Loucy (cell line): ENCODE measurements at regions not wholly inside any gene's neighbourhood (a gene's known extent, or its start where the extent isn't known, plus 50 kb on each side); places are given as distances from the start of the nearest gene placed in this dataset.
A peak's percentile ranks its signal among the peaks of the same experiment; 100 is the strongest.

Experiments used
- H2AFZ ChIP-seq: fragments of 200-600 bp; sonication (generic); 2 replicates; pipeline ENCODE4 v1.6.0; 2016; ENCODE audit warnings: antibody characterized with exemption, mild to moderate bottlenecking, low read length, moderate library complexity
- H3F3A ChIP-seq: fragments of 200-600 bp; 2 replicates; pipeline ENCODE4 v1.6.0; 2016; ENCODE audit warnings: antibody characterized with exemption, low read depth, mild to moderate bottlenecking
- H3K27me3 ChIP-seq: fragments of 200-600 bp; sonication (generic); 2 replicates; pipeline ENCODE4 v1.6.1; 2014; ENCODE audit warnings: low read length, mild to moderate bottlenecking; ENCODE audit not compliant: insufficient read depth, poor library complexity, severe bottlenecking
- H3K36me3 ChIP-seq: fragments of 200-600 bp; sonication (generic); 2 replicates; pipeline ENCODE4 v1.6.1; 2016; ENCODE audit warnings: low read length; ENCODE audit not compliant: insufficient read depth
- H3K4me1 ChIP-seq: fragments of 200-600 bp; sonication (generic); 2 replicates; pipeline ENCODE4 v1.5.1; 2014; ENCODE audit warnings: low read length, mild to moderate bottlenecking; ENCODE audit not compliant: insufficient read depth, poor library complexity, severe bottlenecking
- H3K4me2 ChIP-seq: fragments of 200-600 bp; sonication (generic); 2 replicates; pipeline ENCODE4 v1.6.0; 2014; ENCODE audit warnings: antibody characterized with exemption, low read length, low read depth, mild to moderate bottlenecking; ENCODE audit not compliant: poor library complexity, severe bottlenecking
- H3K4me3 ChIP-seq: fragments of 200-600 bp; sonication (generic); 2 replicates; pipeline ENCODE4 v1.5.1; 2014; ENCODE audit warnings: low read length, mild to moderate bottlenecking, mixed read lengths; ENCODE audit not compliant: poor library complexity, severe bottlenecking
- H3K79me2 ChIP-seq: fragments of 200-600 bp; sonication (generic); 2 replicates; pipeline ENCODE4 v1.6.1; 2014; ENCODE audit warnings: low read length; ENCODE audit not compliant: insufficient read depth
- H3K9ac ChIP-seq: fragments of 200-600 bp; sonication (generic); 2 replicates; pipeline ENCODE4 v1.6.0; 2014; ENCODE audit warnings: mild to moderate bottlenecking, low read depth, low read length, moderate library complexity; ENCODE audit not compliant: poor library complexity, severe bottlenecking
- H3K9me2 ChIP-seq: fragments of 200-600 bp; sonication (generic); replicated peaks from 2 replicates; pipeline ENCODE4 v1.6.1; 2016; ENCODE audit warnings: low read depth, low read length, mixed read lengths
- H3K9me3 ChIP-seq: fragments of 200-600 bp; sonication (generic); 2 replicates; pipeline ENCODE4 v1.6.1; 2014; ENCODE audit warnings: mild to moderate bottlenecking, antibody characterized with exemption, low read length, low read depth; ENCODE audit not compliant: insufficient read depth
- H4K20me1 ChIP-seq: fragments of 200-600 bp; sonication (generic); 2 replicates; pipeline ENCODE4 v1.6.0; 2014; ENCODE audit warnings: antibody characterized with exemption, low read length, mild to moderate bottlenecking; ENCODE audit not compliant: insufficient read depth, poor library complexity, severe bottlenecking
- EZH2phosphoT487 ChIP-seq: fragments of 200-600 bp; IDR thresholded peaks from 2 replicates; pipeline ENCODE4 v1.6.1; 2018; ENCODE audit warnings: antibody characterized with exemption, mild to moderate bottlenecking, moderate library complexity, borderline replicate concordance
- TF ChIP-seq, protein P1 (sequence below): fragments of 200-600 bp; sonication (generic); conservative IDR thresholded peaks from 2 replicates; pipeline ENCODE4 v1.5.1; 2014; ENCODE audit warnings: mild to moderate bottlenecking, antibody characterized with exemption, low read length

DNA sequence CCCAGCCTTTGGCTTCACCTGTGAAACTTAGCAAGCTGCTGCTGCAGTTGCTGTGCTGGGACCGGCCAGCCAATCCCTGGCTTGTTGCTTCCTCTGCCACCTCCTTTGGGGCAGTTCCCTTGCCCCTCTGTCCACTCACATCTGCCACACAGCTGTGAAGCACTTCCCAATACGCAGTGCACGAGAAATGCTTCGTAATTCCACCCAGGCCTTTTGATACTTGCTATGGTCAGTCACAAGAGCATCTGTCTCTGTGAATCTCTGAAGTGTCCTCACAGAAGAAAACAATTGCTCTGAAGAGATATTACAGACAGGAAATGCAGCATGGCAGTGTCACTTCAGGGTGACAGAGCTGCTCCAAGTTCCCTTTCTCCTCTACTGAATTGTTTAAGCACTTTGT lies 208.5 kb downstream of the PTEN start:
- TF ChIP-seq EZH2phosphoT487 = no peak
- TF ChIP-seq, protein P1, sequence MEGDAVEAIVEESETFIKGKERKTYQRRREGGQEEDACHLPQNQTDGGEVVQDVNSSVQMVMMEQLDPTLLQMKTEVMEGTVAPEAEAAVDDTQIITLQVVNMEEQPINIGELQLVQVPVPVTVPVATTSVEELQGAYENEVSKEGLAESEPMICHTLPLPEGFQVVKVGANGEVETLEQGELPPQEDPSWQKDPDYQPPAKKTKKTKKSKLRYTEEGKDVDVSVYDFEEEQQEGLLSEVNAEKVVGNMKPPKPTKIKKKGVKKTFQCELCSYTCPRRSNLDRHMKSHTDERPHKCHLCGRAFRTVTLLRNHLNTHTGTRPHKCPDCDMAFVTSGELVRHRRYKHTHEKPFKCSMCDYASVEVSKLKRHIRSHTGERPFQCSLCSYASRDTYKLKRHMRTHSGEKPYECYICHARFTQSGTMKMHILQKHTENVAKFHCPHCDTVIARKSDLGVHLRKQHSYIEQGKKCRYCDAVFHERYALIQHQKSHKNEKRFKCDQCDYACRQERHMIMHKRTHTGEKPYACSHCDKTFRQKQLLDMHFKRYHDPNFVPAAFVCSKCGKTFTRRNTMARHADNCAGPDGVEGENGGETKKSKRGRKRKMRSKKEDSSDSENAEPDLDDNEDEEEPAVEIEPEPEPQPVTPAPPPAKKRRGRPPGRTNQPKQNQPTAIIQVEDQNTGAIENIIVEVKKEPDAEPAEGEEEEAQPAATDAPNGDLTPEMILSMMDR = no peak
- 0 out of 2 replicates have a peak overlapping the region, but pooled peaks have one; percentile 45 for H2AFZ ChIP-seq

DNA sequence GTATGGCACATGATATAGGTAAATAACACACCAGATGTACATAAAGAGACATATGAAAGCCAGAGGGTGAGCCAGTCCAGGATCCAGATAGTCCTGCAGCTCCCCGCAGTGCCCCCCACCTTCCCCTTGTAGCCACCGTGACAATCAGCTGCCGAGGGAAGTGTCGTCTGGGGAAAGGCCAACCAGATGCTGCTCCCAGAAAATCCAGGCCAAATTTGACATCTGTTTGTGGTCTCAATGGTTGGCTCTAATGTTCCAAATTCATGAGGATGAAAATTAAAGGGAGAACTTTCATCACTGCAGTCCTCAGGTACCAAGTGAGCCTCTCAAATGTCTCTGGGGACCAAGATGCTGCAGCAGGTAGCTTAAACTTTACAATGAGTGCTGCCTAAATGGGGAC lies 210.3 kb downstream of the PTEN start:
- H3K4me2 ChIP-seq = no peak overlapping the region
- H3K79me2 ChIP-seq = no peaks in the 10 kb centered on the region
- no peaks in the 10 kb centered on the region for H3K9me2 ChIP-seq
- H4K20me1 ChIP-seq = no peaks in the 10 kb centered on the region
- no peaks in the 10 kb centered on the region for H3K9me3 ChIP-seq
- no peak overlapping the region for H2AFZ ChIP-seq
- TF ChIP-seq, protein P1 = no peak
- TF ChIP-seq EZH2phosphoT487 = no peak
- H3K4me1 ChIP-seq = peaks cover 25% of the 10 kb centered on the region
- no peak overlapping the region for H3K4me3 ChIP-seq
- H3K27me3 ChIP-seq = no peaks in the 10 kb centered on the region
- no peaks in the 10 kb centered on the region for H3K36me3 ChIP-seq
- H3F3A ChIP-seq = no peaks in the 10 kb centered on the region
- no peak overlapping the region for H3K9ac ChIP-seq

More for the DNA sequence above, 208.5 kb downstream of the PTEN start:
- Histone ChIP-seq H3K27me3 (no peaks in the 10 kb centered on the region), H3K4me3 (no peak overlapping the region), H3K9me3 (no peaks in the 10 kb centered on the region), H3K4me1 (peaks cover 41% of the 10 kb centered on the region), H3F3A (no peaks in the 10 kb centered on the region), H3K9me2 (no peaks in the 10 kb centered on the region), H3K4me2 (no peak overlapping the region), H4K20me1 (no peaks in the 10 kb centered on the region), H3K36me3 (no peaks in the 10 kb centered on the region), H3K9ac (no peak overlapping the region), H3K79me2 (no peaks in the 10 kb centered on the region)

DNA sequence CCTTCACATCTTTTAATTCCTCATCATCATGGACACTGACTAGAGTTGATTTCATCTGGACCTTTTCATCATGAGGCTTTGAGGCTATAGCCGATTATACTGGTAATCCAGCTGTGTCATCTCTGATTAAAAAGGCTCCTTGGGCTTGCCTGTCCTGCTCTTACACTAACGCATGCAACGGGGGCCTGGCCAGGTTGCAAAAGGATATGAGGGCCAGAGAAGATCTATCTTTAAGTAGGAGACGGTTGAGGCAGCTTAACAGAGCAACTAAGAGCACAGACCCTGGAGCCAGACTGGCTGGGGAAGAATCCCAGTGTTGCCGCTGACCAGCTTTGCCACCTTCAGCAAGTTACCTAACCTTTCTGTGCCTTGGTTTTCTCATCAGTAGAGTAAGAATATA lies 211.5 kb downstream of the PTEN start:
- TF ChIP-seq EZH2phosphoT487 = no peak
- TF ChIP-seq, protein P1 = no peak
- H3K4me3 ChIP-seq = no peak overlapping the region
- no peak overlapping the region for H3K4me2 ChIP-seq
- H3K27me3 ChIP-seq = no peaks in the 10 kb centered on the region
- H4K20me1 ChIP-seq = no peaks in the 10 kb centered on the region
- H3K9me3 ChIP-seq = no peaks in the 10 kb centered on the region
- H3F3A ChIP-seq = no peaks in the 10 kb centered on the region
- H3K79me2 ChIP-seq = no peaks in the 10 kb centered on the region
- H3K4me1 ChIP-seq = peaks cover 16% of the 10 kb centered on the region
- no peak overlapping the region for H2AFZ ChIP-seq
- H3K36me3 ChIP-seq = no peaks in the 10 kb centered on the region
- H3K9me2 ChIP-seq = no peaks in the 10 kb centered on the region
- H3K9ac ChIP-seq = no peak overlapping the region
